ENCODE measurements at regions not wholly inside any gene's neighbourhood (a gene's known extent, or its start where the extent isn't known, plus 50 kb on each side); places are given as distances from the start of the nearest gene placed in this dataset.

- TF ChIP-seq, protein P1, sequence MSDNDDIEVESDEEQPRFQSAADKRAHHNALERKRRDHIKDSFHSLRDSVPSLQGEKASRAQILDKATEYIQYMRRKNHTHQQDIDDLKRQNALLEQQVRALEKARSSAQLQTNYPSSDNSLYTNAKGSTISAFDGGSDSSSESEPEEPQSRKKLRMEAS (IDR thresholded peaks at IDR 0.05) = no peak
- no peak for TF ChIP-seq TAF1 (IDR thresholded peaks at IDR 0.05; ENCODE audit: low read depth)
- no peak for TF ChIP-seq REST (IDR thresholded peaks at IDR 0.05; ENCODE audit: low read depth)
- no peak for TF ChIP-seq ZBTB7A (IDR thresholded peaks at IDR 0.05; ENCODE audit: low read depth)
- TF ChIP-seq FOXM1 (IDR thresholded peaks at IDR 0.05; ENCODE audit: borderline replicate concordance, low read depth) = no peak
- no peak for TF ChIP-seq RAD21 (IDR thresholded peaks at IDR 0.05; ENCODE audit: low read depth)
- no peak for TF ChIP-seq EP300 (IDR thresholded peaks at IDR 0.05; ENCODE audit: borderline replicate concordance)
- no peak for TF ChIP-seq EGR1 (IDR thresholded peaks at IDR 0.05)
- TF ChIP-seq YY1 (IDR thresholded peaks at IDR 0.05; ENCODE audit: low read depth) = no peak
- no peak for TF ChIP-seq CEBPB (IDR thresholded peaks at IDR 0.05)
- TF ChIP-seq NFIC (IDR thresholded peaks at IDR 0.05) = no peak
Observed at GRCh38 chr1:213933336-213933735, 54.4 kb upstream of the PROX1 start.

Data from Ishikawa (cell line).